ENCODE measurements at regions not wholly inside any gene's neighbourhood (a gene's known extent, or its start where the extent isn't known, plus 50 kb on each side); places are given as distances from the start of the nearest gene placed in this dataset.

DNA sequence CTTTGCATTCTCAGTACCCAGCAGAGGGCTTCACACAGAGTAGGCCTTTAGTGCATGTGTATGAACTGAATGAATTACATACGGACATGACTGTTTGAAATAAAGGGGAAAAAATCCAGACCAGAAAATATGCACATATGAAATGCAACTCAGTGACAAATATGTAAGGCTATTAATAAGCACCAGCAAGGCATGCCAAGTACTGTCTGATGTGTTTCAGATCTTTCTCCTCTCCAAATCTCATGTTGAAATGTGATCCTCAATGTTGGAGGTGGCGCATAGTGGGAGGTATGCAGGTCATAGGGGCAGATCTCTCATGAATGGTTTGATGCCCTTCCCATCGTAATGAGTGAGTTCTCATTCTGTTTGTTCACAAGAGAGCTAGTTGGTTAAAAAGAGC, 87.3 kb upstream of the TOMM7 start:
- Histone ChIP-seq H3K4me2 (ENCODE audit: insufficient read depth, low read length, poor library complexity, severe bottlenecking) (no peak overlapping the region), H3K27ac (replicated peaks; ENCODE audit: low read length) (no peak overlapping the region), H2BK12ac (ENCODE audit: low read length) (no peak overlapping the region), H3K4ac (ENCODE audit: low read length) (no peak overlapping the region), H3K36me3 (replicated peaks in 1 of 2; ENCODE audit: control insufficient read depth in 2 of 2, insufficient read depth in 2 of 2, low read length in 2 of 2) (no peaks in the 10 kb centered on the region), H2BK120ac (ENCODE audit: low read depth, low read length) (no peak overlapping the region), H3K9ac (ENCODE audit: low read depth, low read length, poor library complexity) (no peak overlapping the region), H2BK5ac (ENCODE audit: low read length) (no peak overlapping the region), H2BK15ac (ENCODE audit: low read length) (no peak overlapping the region), H3K18ac (ENCODE audit: low read length) (no peak overlapping the region), H4K8ac (ENCODE audit: low read depth, low read length) (no peak overlapping the region), H3K14ac (ENCODE audit: low read length) (no peak overlapping the region), H4K91ac (ENCODE audit: low read depth, low read length, poor library complexity) (no peak overlapping the region), H2AFZ (ENCODE audit: low read length) (no peak overlapping the region), H3K79me1 (ENCODE audit: low read depth, low read length) (no peaks in the 10 kb centered on the region), H3K4me3 (ENCODE audit: low read length in 2 of 2) (no peak overlapping the region), H2AK5ac (ENCODE audit: low read depth, low read length) (no peak overlapping the region), H3K9me3 (replicated peaks in 1 of 2; ENCODE audit: control insufficient read depth in 2 of 2, insufficient read depth in 1 of 2, low read depth in 1 of 2, low read length in 2 of 2) (no peaks in the 10 kb centered on the region), H3K27me3 (ENCODE audit: control insufficient read depth in 3 of 3, insufficient read depth in 3 of 3, low read depth in 1 of 3, low read length in 3 of 3) (no peaks in the 10 kb centered on the region), H3K23ac (ENCODE audit: low read depth, low read length, poor library complexity) (no peak overlapping the region), H3K4me1 (ENCODE audit: control insufficient read depth in 2 of 2, insufficient read depth in 1 of 2, low read depth in 1 of 2, low read length in 2 of 2) (no peaks in the 10 kb centered on the region)
- no CpG with 5 or more reads among the region's 3 CpGs for WGBS, 2 donors (ENCODE audit: extremely low coverage in 2 of 2, insufficient read length in 2 of 2, insufficient replicate concordance in 1 of 2)
- no peak for DNase-seq (ENCODE audit: low spot score)

DNA sequence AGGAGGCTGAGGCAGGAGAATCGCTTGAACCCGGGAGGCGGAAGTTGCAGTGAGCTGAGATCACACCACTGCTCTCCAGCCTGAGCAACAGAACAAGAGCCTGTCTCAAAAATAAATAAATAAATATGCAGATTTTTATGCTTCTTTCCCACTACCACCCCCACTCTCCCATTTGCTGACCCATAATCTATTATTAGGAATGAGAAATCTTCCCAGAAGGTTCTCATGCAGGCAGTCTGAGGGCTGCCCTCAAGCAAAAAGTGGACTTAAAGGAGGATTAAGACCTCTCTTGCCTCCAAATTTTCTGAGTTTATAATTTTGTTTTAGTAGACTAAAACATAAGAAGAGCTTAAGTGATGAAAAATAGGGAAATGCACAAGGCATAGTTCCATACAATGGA, 85.2 kb upstream of the TOMM7 start:
- Histone ChIP-seq H2BK120ac (ENCODE audit: low read depth, low read length) (no peak overlapping the region), H3K23ac (ENCODE audit: low read depth, low read length, poor library complexity) (no peak overlapping the region), H3K14ac (ENCODE audit: low read length) (no peak overlapping the region), H3K4me3 (ENCODE audit: low read length in 2 of 2) (no peak overlapping the region), H3K9me3 (replicated peaks in 1 of 2; ENCODE audit: control insufficient read depth in 2 of 2, insufficient read depth in 1 of 2, low read depth in 1 of 2, low read length in 2 of 2) (no peaks in the 10 kb centered on the region), H3K4me1 (ENCODE audit: control insufficient read depth in 2 of 2, insufficient read depth in 1 of 2, low read depth in 1 of 2, low read length in 2 of 2) (no peaks in the 10 kb centered on the region), H3K27me3 (ENCODE audit: control insufficient read depth in 3 of 3, insufficient read depth in 3 of 3, low read depth in 1 of 3, low read length in 3 of 3) (no peaks in the 10 kb centered on the region), H3K4ac (ENCODE audit: low read length) (no peak overlapping the region), H2AK5ac (ENCODE audit: low read depth, low read length) (no peak overlapping the region), H3K36me3 (replicated peaks in 1 of 2; ENCODE audit: control insufficient read depth in 2 of 2, insufficient read depth in 2 of 2, low read length in 2 of 2) (no peaks in the 10 kb centered on the region), H2BK5ac (ENCODE audit: low read length) (no peak overlapping the region), H2BK15ac (ENCODE audit: low read length) (no peak overlapping the region), H3K18ac (ENCODE audit: low read length) (no peak overlapping the region), H2AFZ (ENCODE audit: low read length) (no peak overlapping the region), H3K9ac (ENCODE audit: low read depth, low read length, poor library complexity) (no peak overlapping the region), H3K27ac (replicated peaks; ENCODE audit: low read length) (no peak overlapping the region), H4K8ac (ENCODE audit: low read depth, low read length) (no peak overlapping the region), H4K91ac (ENCODE audit: low read depth, low read length, poor library complexity) (no peak overlapping the region), H3K79me1 (ENCODE audit: low read depth, low read length) (no peaks in the 10 kb centered on the region), H3K4me2 (ENCODE audit: insufficient read depth, low read length, poor library complexity, severe bottlenecking) (no peak overlapping the region), H2BK12ac (ENCODE audit: low read length) (no peak overlapping the region)
- no CpG with 5 or more reads among the region's 3 CpGs for WGBS, 2 donors (ENCODE audit: extremely low coverage in 2 of 2, insufficient read length in 2 of 2, insufficient replicate concordance in 1 of 2)
- no peak for DNase-seq (ENCODE audit: low spot score)

DNA sequence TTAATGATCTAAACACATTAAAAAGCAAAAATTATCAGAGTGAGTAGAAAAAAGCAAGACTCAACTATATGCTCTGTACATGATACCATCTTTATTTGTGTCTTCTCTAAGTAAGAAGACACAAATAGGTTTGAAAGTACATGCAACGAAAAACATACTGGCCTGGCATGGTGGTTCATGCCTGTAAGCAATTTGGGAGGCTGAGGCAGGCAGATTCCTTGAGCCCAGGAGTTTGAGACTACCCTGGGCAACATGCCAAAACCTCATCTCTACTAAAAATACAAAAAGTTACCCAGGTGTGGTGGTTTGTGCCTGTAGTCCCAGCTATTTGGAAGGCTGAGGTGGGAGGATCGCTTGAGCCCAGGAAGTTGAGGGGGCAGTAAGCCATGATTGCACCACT, 78.1 kb upstream of the TOMM7 start:
- no peak overlapping the region for H2AFZ ChIP-seq (ENCODE audit: low read length)
- no peak overlapping the region for H3K27ac ChIP-seq (replicated peaks; ENCODE audit: low read length)
- H3K14ac ChIP-seq (ENCODE audit: low read length) = no peak overlapping the region
- H2BK5ac ChIP-seq (ENCODE audit: low read length) = no peak overlapping the region
- no peaks in the 10 kb centered on the region for H3K79me1 ChIP-seq (ENCODE audit: low read depth, low read length)
- WGBS, 2 donors (ENCODE audit: extremely low coverage in 2 of 2, insufficient read length in 2 of 2, insufficient replicate concordance in 1 of 2) = no CpG with 5 or more reads among the region's 2 CpGs
- H3K9me3 ChIP-seq (replicated peaks in 1 of 2; ENCODE audit: control insufficient read depth in 2 of 2, insufficient read depth in 1 of 2, low read depth in 1 of 2, low read length in 2 of 2) = no peaks in the 10 kb centered on the region
- no peak overlapping the region for H3K4me3 ChIP-seq (ENCODE audit: low read length in 2 of 2)
- no peak overlapping the region for H3K18ac ChIP-seq (ENCODE audit: low read length)
- H3K23ac ChIP-seq (ENCODE audit: low read depth, low read length, poor library complexity) = no peak overlapping the region
- H2BK15ac ChIP-seq (ENCODE audit: low read length) = no peak overlapping the region
- no peak overlapping the region for H2BK12ac ChIP-seq (ENCODE audit: low read length)
- DNase-seq (ENCODE audit: low spot score) = no peak
- no peaks in the 10 kb centered on the region for H3K4me1 ChIP-seq (ENCODE audit: control insufficient read depth in 2 of 2, insufficient read depth in 1 of 2, low read depth in 1 of 2, low read length in 2 of 2)
- no peak overlapping the region for H2AK5ac ChIP-seq (ENCODE audit: low read depth, low read length)
- H3K4me2 ChIP-seq (ENCODE audit: insufficient read depth, low read length, poor library complexity, severe bottlenecking) = no peak overlapping the region
- H3K36me3 ChIP-seq (replicated peaks in 1 of 2; ENCODE audit: control insufficient read depth in 2 of 2, insufficient read depth in 2 of 2, low read length in 2 of 2) = no peaks in the 10 kb centered on the region
- no peak overlapping the region for H4K8ac ChIP-seq (ENCODE audit: low read depth, low read length)
- no peak overlapping the region for H4K91ac ChIP-seq (ENCODE audit: low read depth, low read length, poor library complexity)
- H3K9ac ChIP-seq (ENCODE audit: low read depth, low read length, poor library complexity) = no peak overlapping the region
- H2BK120ac ChIP-seq (ENCODE audit: low read depth, low read length) = no peak overlapping the region
- H3K4ac ChIP-seq (ENCODE audit: low read length) = no peak overlapping the region
- no peaks in the 10 kb centered on the region for H3K27me3 ChIP-seq (ENCODE audit: control insufficient read depth in 3 of 3, insufficient read depth in 3 of 3, low read depth in 1 of 3, low read length in 3 of 3)

DNA sequence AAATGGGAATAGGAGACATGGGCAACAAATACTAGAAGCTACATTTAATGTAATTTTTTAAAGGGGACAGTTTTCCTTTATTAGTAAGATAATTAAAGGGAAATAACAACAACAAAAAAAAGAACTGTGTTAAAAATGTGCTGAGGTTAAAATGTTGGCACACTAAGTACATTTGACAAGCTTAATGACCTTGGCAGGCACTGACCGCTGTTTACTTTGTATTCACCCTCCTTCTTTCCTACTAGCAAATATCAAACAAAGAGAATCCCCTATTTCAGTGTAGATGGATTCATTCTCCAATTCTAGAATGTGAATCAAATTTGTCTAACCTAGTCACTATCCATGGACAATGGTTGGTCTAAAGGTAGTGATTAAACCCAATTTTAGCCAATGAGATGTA, 77.5 kb upstream of the TOMM7 start:
- no peaks in the 10 kb centered on the region for H3K79me1 ChIP-seq (ENCODE audit: low read depth, low read length)
- H3K18ac ChIP-seq (ENCODE audit: low read length) = no peak overlapping the region
- DNase-seq (ENCODE audit: low spot score) = no peak
- no peak overlapping the region for H4K91ac ChIP-seq (ENCODE audit: low read depth, low read length, poor library complexity)
- H3K14ac ChIP-seq (ENCODE audit: low read length) = no peak overlapping the region
- no peak overlapping the region for H4K8ac ChIP-seq (ENCODE audit: low read depth, low read length)
- no peak overlapping the region for H3K9ac ChIP-seq (ENCODE audit: low read depth, low read length, poor library complexity)
- no peaks in the 10 kb centered on the region for H3K36me3 ChIP-seq (replicated peaks in 1 of 2; ENCODE audit: control insufficient read depth in 2 of 2, insufficient read depth in 2 of 2, low read length in 2 of 2)
- no peak overlapping the region for H3K23ac ChIP-seq (ENCODE audit: low read depth, low read length, poor library complexity)
- H3K27me3 ChIP-seq (ENCODE audit: control insufficient read depth in 3 of 3, insufficient read depth in 3 of 3, low read depth in 1 of 3, low read length in 3 of 3) = no peaks in the 10 kb centered on the region
- no CpG with 5 or more reads among the region's 1 CpG for WGBS, 2 donors (ENCODE audit: extremely low coverage in 2 of 2, insufficient read length in 2 of 2, insufficient replicate concordance in 1 of 2)
- no peak overlapping the region for H2BK12ac ChIP-seq (ENCODE audit: low read length)
- no peak overlapping the region for H2BK120ac ChIP-seq (ENCODE audit: low read depth, low read length)
- no peak overlapping the region for H3K4me2 ChIP-seq (ENCODE audit: insufficient read depth, low read length, poor library complexity, severe bottlenecking)
- no peak overlapping the region for H2BK15ac ChIP-seq (ENCODE audit: low read length)
- no peak overlapping the region for H2BK5ac ChIP-seq (ENCODE audit: low read length)
- H3K4me3 ChIP-seq (ENCODE audit: low read length in 2 of 2) = no peak overlapping the region
- H3K9me3 ChIP-seq (replicated peaks in 1 of 2; ENCODE audit: control insufficient read depth in 2 of 2, insufficient read depth in 1 of 2, low read depth in 1 of 2, low read length in 2 of 2) = no peaks in the 10 kb centered on the region
- no peak overlapping the region for H2AK5ac ChIP-seq (ENCODE audit: low read depth, low read length)
- no peaks in the 10 kb centered on the region for H3K4me1 ChIP-seq (ENCODE audit: control insufficient read depth in 2 of 2, insufficient read depth in 1 of 2, low read depth in 1 of 2, low read length in 2 of 2)
- no peak overlapping the region for H3K4ac ChIP-seq (ENCODE audit: low read length)
- no peak overlapping the region for H3K27ac ChIP-seq (replicated peaks; ENCODE audit: low read length)
- no peak overlapping the region for H2AFZ ChIP-seq (ENCODE audit: low read length)

Data from neuronal stem cell (in vitro differentiated cells).